SU-DHL-6 (cell line): ENCODE measurements at regions not wholly inside any gene's neighbourhood (a gene's known extent, or its start where the extent isn't known, plus 50 kb on each side); places are given as distances from the start of the nearest gene placed in this dataset.
A peak's percentile ranks its signal among the peaks of the same experiment; 100 is the strongest.

Source experiments
- EZH2phosphoT487 ChIP-seq: fragments of 200-600 bp; sonication (generic), shearing (Covaris generic); conservative IDR thresholded peaks from 2 replicates; pipeline ENCODE4 v1.6.1; 2018; ENCODE audit warnings: mild to moderate bottlenecking, antibody characterized with exemption, low read length, moderate library complexity, mixed read lengths
- TF ChIP-seq, protein P1 (sequence below): fragments of 200-600 bp; sonication (generic); IDR thresholded peaks from one replicate; pipeline ENCODE4 v1.5.1; 2017; ENCODE audit warnings: antibody characterized with exemption, mild to moderate bottlenecking, low read length, moderate library complexity; ENCODE audit not compliant: insufficient read depth, poor library complexity, severe bottlenecking

- TF ChIP-seq, protein P1, sequence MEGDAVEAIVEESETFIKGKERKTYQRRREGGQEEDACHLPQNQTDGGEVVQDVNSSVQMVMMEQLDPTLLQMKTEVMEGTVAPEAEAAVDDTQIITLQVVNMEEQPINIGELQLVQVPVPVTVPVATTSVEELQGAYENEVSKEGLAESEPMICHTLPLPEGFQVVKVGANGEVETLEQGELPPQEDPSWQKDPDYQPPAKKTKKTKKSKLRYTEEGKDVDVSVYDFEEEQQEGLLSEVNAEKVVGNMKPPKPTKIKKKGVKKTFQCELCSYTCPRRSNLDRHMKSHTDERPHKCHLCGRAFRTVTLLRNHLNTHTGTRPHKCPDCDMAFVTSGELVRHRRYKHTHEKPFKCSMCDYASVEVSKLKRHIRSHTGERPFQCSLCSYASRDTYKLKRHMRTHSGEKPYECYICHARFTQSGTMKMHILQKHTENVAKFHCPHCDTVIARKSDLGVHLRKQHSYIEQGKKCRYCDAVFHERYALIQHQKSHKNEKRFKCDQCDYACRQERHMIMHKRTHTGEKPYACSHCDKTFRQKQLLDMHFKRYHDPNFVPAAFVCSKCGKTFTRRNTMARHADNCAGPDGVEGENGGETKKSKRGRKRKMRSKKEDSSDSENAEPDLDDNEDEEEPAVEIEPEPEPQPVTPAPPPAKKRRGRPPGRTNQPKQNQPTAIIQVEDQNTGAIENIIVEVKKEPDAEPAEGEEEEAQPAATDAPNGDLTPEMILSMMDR = peak; percentile 28
- no peak for TF ChIP-seq EZH2phosphoT487
Observed at GRCh38 chr1:98053471-98054366, 132.9 kb upstream of the DPYD start.
